NCI-H460 (cell line): ENCODE measurements at regions not wholly inside any gene's neighbourhood (a gene's known extent, or its start where the extent isn't known, plus 50 kb on each side); places are given as distances from the start of the nearest gene placed in this dataset.
"Not testable (repeated sequence)": the region's sequence is repeated elsewhere in the genome, so short reads cannot be mapped to it uniquely, and the experiment has no call there.

Experiments used
- DNase-seq: peaks from one replicate; pipeline ENCODE4 v3.0.0-alpha.2; 2016; ENCODE audit warnings: low read depth; ENCODE audit errors: extremely low read depth

- DNase-seq = no peak
Measured at GRCh38 chr7:106357675-106358074, 72.9 kb upstream of the NAMPT start.

DNA sequence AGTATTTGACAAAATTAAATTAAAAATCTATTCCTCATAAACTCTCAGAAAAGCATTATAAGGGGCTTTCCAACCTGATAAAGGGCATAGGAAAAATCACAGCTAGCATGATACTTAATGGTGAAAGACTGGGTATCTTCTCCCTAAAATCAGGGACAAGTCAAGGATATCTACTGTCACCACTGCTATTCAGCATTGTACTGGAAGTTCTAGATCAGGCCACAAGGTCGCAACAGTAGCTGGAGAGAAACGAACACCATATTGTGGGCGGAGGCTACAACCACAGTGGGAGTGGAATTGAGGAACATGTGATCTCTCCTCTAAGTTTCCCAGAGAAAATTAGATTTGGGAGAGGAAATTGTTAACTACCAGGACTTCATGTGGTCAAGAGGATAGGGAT lies 70.0 kb upstream of the NAMPT start:
- DNase-seq = no peak

DNA sequence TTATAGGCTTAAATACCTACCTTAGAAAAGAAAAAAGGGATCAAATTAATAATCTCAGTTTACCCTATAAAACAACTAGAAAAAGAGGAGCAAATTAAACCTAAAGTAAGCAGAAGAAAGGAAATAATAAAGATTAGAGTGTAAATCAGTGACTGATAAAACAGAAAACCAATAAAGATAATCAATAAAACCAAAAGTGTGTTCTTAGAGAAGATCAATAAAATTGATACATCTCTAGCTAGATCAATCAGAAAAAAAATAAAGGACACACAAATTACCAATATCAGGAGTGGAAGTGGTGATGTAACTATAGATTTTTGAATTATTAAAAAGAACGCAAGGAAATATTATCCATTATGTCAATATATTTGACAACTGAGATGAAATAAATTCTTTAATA lies 69.2 kb upstream of the NAMPT start:
- DNase-seq = no peak

DNA sequence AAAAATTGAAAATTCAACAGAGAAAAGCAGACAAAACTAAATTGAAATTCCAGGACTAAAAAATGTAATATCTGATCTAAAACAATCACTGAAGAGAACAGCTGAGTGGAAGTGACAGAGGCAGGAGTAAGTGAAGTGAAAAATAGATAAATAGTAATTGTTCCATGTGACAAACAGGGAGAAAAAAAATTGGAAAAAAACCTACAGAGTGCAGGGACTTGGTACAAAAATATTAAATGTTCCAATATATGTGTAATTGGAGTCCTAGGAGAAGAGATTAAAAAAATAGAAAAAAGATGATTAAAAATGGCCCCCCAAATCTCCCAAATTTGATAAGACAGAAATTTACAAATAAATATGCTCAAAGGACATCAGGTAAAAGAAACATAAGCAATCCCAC lies 63.4 kb upstream of the NAMPT start:
- no peak for DNase-seq

DNA sequence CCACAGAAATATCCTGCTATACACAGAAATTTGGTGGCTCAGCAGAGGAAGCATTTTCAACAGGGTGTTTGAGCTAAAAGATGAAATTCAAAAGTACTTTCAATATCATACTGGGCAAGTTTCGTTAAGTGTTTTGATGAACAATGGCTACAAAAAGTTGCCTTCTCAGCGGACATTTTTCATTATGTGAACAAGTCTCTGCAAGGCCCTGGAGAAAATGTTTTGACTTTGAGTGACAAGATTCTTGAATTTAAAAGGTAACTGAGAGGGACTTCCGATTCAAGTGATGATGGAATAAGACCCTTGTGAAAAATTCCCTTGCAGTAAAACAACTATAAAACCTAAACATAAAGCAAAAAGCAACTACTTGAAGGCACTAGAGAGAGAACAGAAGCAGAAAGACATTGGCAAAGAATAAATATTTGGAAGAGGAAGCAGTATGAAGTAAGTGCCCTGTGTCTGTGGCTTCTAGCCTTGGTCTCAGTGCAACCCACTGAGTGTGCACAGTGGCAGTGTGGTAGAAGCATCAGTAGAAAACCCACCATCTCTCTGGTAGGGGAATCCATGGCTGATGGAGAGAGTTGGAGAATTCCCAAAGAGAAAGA lies 62.5 kb upstream of the NAMPT start:
- DNase-seq = no peak

- DNase-seq = peak; percentile 97
Measured at GRCh38 chr7:106346678-106347217, 62.0 kb upstream of the NAMPT start.

DNA sequence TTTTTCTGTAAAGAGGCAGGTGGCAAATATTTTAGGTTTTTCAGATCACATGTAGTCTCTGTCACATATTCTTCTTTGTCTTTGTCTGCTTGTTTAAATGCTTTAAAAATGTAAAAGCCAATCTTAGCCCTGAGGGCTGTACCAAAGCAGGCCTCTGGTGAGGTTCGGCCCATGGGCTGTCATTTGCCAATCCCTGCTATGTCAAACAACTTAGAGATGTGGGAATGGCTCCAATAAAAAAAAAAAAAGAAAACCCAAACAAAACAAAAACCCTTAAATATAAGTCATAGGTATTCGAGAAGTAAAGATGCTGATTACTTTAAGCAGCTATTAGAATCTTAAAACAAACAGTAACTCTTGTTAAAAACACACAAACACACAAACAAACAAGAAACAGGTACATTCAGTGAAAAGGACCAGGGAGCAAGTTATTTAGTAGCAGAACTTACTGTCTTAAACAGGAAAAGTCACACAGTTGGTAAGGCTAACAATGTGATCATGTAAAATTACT lies 61.4 kb upstream of the NAMPT start:
- DNase-seq = peak; percentile 16

- DNase-seq = peak; percentile 72
Measured at GRCh38 chr7:106345421-106346166, 60.8 kb upstream of the NAMPT start.

DNA sequence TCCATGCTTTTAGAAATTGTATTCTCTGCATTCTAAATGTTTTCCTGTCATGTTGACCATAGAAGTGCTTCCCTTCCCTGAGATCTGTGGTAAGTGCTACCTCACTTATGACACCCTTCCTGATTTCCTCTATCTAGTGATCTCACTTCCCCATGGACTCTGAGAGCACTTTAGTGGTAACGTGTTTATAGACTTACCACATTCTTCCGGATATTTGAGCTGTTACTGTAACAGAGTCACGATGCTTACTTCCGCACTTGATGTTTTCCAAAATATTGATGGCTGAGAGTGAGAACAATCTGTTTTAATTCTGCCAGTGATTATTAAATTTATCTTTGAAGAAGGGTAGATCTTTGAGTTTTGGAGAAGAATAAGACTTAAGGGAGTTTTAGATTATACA lies 60.1 kb upstream of the NAMPT start:
- DNase-seq = peak; percentile 60

GRCh38 chr7:106344211-106344610 lies 59.4 kb upstream of the NAMPT start:
- no peak for DNase-seq

DNA sequence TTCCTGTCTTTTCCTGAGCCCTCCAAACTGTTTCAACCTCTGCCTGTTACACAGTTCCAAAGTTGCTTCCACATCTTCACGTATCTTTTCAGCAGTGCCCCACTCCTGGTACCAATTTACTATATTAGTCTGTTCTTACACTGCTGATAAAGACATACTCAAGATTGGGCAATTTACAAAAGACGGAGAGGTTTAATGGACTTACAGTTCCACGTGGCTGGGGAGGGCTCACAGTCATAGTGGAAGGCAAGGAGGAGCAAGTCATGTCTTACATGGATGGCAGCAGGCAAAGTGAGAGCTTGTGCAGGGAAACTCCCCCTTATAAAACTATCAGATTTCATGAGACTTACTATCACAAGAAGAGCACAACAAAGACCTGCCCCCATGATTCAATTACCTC lies 57.3 kb upstream of the NAMPT start:
- DNase-seq = not testable (repeated sequence)

- DNase-seq = not testable (repeated sequence)
Measured at GRCh38 chr7:106340247-106340596, 55.4 kb upstream of the NAMPT start.

DNA sequence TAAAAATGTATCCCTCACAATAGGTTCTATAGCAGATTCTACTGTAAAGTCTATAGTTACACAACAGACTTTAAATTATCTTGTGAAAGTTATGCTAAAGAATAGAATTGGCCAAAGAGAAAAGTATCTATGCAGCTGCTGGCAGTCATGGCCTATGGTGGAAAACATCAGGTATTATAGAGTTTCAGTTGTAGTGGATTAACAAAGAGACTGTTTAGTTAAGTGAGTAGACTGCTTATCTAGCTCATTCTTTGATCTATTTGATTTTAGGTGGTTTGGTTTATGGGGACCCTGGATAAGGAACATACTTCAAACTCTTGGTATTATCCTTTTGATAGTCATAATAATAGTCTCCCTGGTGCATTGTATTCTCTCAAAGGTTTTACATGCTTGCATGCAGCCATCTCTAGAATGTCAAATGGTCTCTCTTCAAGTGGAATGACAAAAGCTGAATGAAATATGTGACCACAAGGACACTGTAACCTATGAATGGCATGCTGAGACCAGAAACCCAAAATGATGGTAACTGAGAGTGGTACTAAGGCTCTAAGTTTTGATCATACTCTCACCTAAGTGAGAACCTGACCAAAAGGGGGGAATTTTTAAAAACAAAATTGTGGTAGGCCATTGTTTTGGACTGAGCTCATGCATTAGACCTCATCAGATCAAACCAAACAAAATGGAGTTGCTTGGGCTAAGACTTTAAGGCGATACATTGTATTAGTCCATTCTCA lies 54.9 kb upstream of the NAMPT start:
- no peak for DNase-seq

DNA sequence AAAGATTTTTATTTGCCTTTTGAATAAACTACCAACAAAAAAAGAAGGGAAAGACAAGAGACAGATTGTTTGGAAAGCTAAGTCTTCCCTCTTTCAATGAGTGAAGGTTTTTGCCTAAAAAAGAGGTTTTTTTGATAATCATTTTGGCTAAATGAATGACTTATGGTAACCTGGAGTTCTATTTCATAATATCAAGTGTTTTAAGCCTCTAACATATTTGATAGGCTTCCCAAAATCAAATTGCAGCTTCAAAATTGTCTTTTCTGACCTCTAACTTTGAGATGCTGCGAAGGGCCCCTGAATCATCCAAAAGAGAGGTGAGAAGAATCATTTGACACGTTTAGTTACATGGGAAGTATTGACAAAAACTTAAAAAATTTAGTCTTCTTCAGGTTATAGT lies 53.0 kb upstream of the NAMPT start:
- DNase-seq = no peak

GRCh38 chr7:106335814-106336213 lies 51.0 kb upstream of the NAMPT start:
- no peak for DNase-seq
